SK-N-SH (cell line): ENCODE measurements at regions not wholly inside any gene's neighbourhood (a gene's known extent, or its start where the extent isn't known, plus 50 kb on each side); places are given as distances from the start of the nearest gene placed in this dataset.

Experiments used
- CTCF ChIA-PET: fragments of 300-600, 350-600 bp; formaldehyde crosslinking; extraction: SDS; loops from one replicate; lab custom pipeline; 2021; lab: Yijun Ruan, JAX
- POLR2A ChIA-PET: fragments of 350-600 bp; sonication (Branson Sonifier 250); formaldehyde crosslinking; extraction: SDS; loops from one replicate; lab custom pipeline; 2020; ENCODE audit warnings: antibody characterized with exemption, inconsistent platforms; lab: Yijun Ruan, JAX
- DNase-seq: peaks from one replicate; pipeline ENCODE4 v3.0.0; 2012
- H2AFZ ChIP-seq: fragments of 200-600 bp; sonication (generic); 2 replicates; pipeline ENCODE4 v1.8.1; 2016; ENCODE audit warnings: antibody characterized with exemption, mild to moderate bottlenecking, low read depth
- H3F3A ChIP-seq: fragments of 200-600 bp; sonication (generic); replicated peaks from 2 replicates; pipeline ENCODE3; 2016; ENCODE audit warnings: antibody characterized with exemption, mild to moderate bottlenecking; ENCODE audit not compliant: insufficient read depth
- H3K27ac ChIP-seq, 2 experiments: fragments of 200-500 bp in 1 of 2; fragments of 200-600 bp in 1 of 2; sonication (Bioruptor generic) in 1 of 2; sonication (generic), shearing (Covaris generic) in 1 of 2; 2 replicates each; pipeline versions ENCODE4 v1.5.1 to v1.6.1; 2014 to 2016; ENCODE audit warnings: low read depth in 2 of 2, inconsistent platforms in 1 of 2, low read length in 1 of 2, mild to moderate bottlenecking in 1 of 2, mixed read lengths in 1 of 2
- H3K27me3 ChIP-seq: fragments of 200-600 bp; sonication (generic), shearing (Covaris generic); 2 replicates; pipeline ENCODE4 v1.6.1; 2016; ENCODE audit warnings: mixed run types; ENCODE audit not compliant: insufficient read depth
- H3K36me3 ChIP-seq, 2 experiments: fragments of 200-500 bp in 1 of 2; fragments of 200-600 bp in 1 of 2; sonication (Bioruptor generic) in 1 of 2; sonication (generic) in 1 of 2; replicated peaks in 1 of 2; 2 replicates each; pipeline versions ENCODE3 to v1.5.1; 2014 to 2016; ENCODE audit warnings: low read length in 1 of 2, mild to moderate bottlenecking in 1 of 2; ENCODE audit not compliant: insufficient read depth in 2 of 2, control insufficient read depth in 1 of 2
- H3K4me1 ChIP-seq, 2 experiments: fragments of 200-500 bp in 1 of 2; fragments of 200-600 bp in 1 of 2; sonication (Bioruptor generic) in 1 of 2; sonication (generic), shearing (Covaris generic) in 1 of 2; 2 replicates each; pipeline versions ENCODE4 v1.5.1 to v1.6.1; 2014 to 2016; ENCODE audit warnings: low read depth in 1 of 2, low read length in 1 of 2, mixed run types in 1 of 2; ENCODE audit not compliant: insufficient read depth in 2 of 2, control insufficient read depth in 1 of 2
- H3K4me2 ChIP-seq: fragments of 200-600 bp; sonication (generic), shearing (Covaris generic); 2 replicates; pipeline ENCODE4 v1.6.1; 2017; ENCODE audit warnings: mixed run types
- H3K4me3 ChIP-seq, 2 experiments: fragments of 200-500 bp in 1 of 2; fragments of 200-600 bp in 1 of 2; sonication (Bioruptor generic) in 1 of 2; sonication (generic), shearing (Covaris generic) in 1 of 2; 2 replicates each; pipeline versions ENCODE4 v1.5.1 to v1.8.1; 2014 to 2016; ENCODE audit warnings: low read depth in 2 of 2, inconsistent platforms in 1 of 2, low read length in 1 of 2, mild to moderate bottlenecking in 1 of 2, mixed read lengths in 1 of 2, moderate library complexity in 1 of 2
- H3K79me2 ChIP-seq: fragments of 200-600 bp; sonication (generic); 2 replicates; pipeline ENCODE4 v1.8.1; 2017; ENCODE audit warnings: mild to moderate bottlenecking; ENCODE audit not compliant: insufficient read depth
- H3K9ac ChIP-seq: fragments of 200-600 bp; sonication (generic); 2 replicates; pipeline ENCODE4 v1.6.1; 2017; ENCODE audit warnings: mixed run types
- H3K9me2 ChIP-seq: fragments of 200-600 bp; sonication (generic); 2 replicates; pipeline ENCODE4 v1.6.1; 2017; ENCODE audit warnings: mixed run types
- H3K9me3 ChIP-seq: fragments of 200-600 bp; sonication (generic); 2 replicates; pipeline ENCODE4 v1.6.1; 2017; ENCODE audit warnings: mixed run types, mild to moderate bottlenecking, moderate library complexity
- H4K20me1 ChIP-seq: fragments of 200-600 bp; sonication (generic); 2 replicates; pipeline ENCODE4 v1.6.1; 2017; ENCODE audit warnings: mild to moderate bottlenecking, mixed run types; ENCODE audit not compliant: insufficient read depth
- FOSL2 ChIP-seq: IDR thresholded peaks from 2 replicates; pipeline ENCODE4 v1.4.0; 2012; ENCODE audit warnings: low read depth, mild to moderate bottlenecking, moderate library complexity, borderline replicate concordance
- FOXJ3 ChIP-seq: sonication (generic); formaldehyde crosslinking; IDR thresholded peaks from 2 replicates; pipeline ENCODE4 v1.5.1; 2020; ENCODE audit warnings: mild to moderate bottlenecking, missing genetic modification reagents
- FOXM1 ChIP-seq: IDR thresholded peaks from 2 replicates; pipeline ENCODE4 v1.4.0; 2012; ENCODE audit warnings: low read depth, mild to moderate bottlenecking
- GATA2 ChIP-seq: sonication (generic); formaldehyde crosslinking; IDR thresholded peaks from 2 replicates; pipeline ENCODE4 v1.5.0; 2020; ENCODE audit warnings: mild to moderate bottlenecking, missing genetic modification reagents
- JUND ChIP-seq: IDR thresholded peaks from 2 replicates; pipeline ENCODE4 v1.4.0; 2012
- MEF2A ChIP-seq: IDR thresholded peaks from 2 replicates; pipeline ENCODE4 v1.4.0; 2012; ENCODE audit warnings: low read depth, borderline replicate concordance
- MXI1 ChIP-seq: IDR thresholded peaks from 2 replicates; pipeline ENCODE4 v1.6.1; 2012; ENCODE audit warnings: mild to moderate bottlenecking, low read depth, low read length, improper control_type of control experiment
- NFIC ChIP-seq: IDR thresholded peaks from 2 replicates; pipeline ENCODE4 v1.4.0; 2012; ENCODE audit warnings: borderline replicate concordance
- NRF1 ChIP-seq: IDR thresholded peaks from 2 replicates; pipeline ENCODE4 v1.6.1; 2012; ENCODE audit warnings: low read depth, mild to moderate bottlenecking, low read length
- RXRA ChIP-seq: IDR thresholded peaks from 2 replicates; pipeline ENCODE4 v1.4.0; 2012; ENCODE audit warnings: low read depth, mild to moderate bottlenecking, borderline replicate concordance
- SIN3A ChIP-seq: IDR thresholded peaks from 2 replicates; pipeline ENCODE4 v1.6.1; 2012; ENCODE audit warnings: low read depth, mild to moderate bottlenecking, low read length, moderate library complexity, borderline replicate concordance
- SMC3 ChIP-seq: IDR thresholded peaks from 2 replicates; pipeline ENCODE4 v1.6.1; 2012; ENCODE audit warnings: low read depth, low read length, improper control_type of control experiment
- TCF12 ChIP-seq: IDR thresholded peaks from 2 replicates; pipeline ENCODE4 v1.4.0; 2012
- YY1 ChIP-seq: IDR thresholded peaks from 2 replicates; pipeline ENCODE4 v1.4.0; 2012; ENCODE audit warnings: low read depth, mild to moderate bottlenecking
- WGBS: methylation state at CpG from one replicate; pipeline ENCODE4 v1.1.6; 2017; ENCODE audit warnings: low lambda C conversion rate; 5-methylcytosine and 5-hydroxymethylcytosine counted together
- TF ChIP-seq, protein P1 (sequence below): fragments of 150-350 bp; IDR thresholded peaks from 2 replicates; pipeline ENCODE4 v1.6.1; 2016; ENCODE audit warnings: mild to moderate bottlenecking, low read depth, low read length
- TF ChIP-seq, protein P2 (sequence below): IDR thresholded peaks from 2 replicates; pipeline ENCODE4; 2012
- TF ChIP-seq, protein P3 (sequence below): IDR thresholded peaks from 2 replicates; pipeline ENCODE4 v1.4.0; 2012; ENCODE audit warnings: low read depth
- TF ChIP-seq, protein P4 (sequence below): fragments of 150-350 bp; IDR thresholded peaks from 2 replicates; pipeline ENCODE4 v1.6.1; 2017; ENCODE audit warnings: antibody characterized with exemption, low read length, low read depth, borderline replicate concordance
- TF ChIP-seq, protein P5 (sequence below): IDR thresholded peaks from 2 replicates; pipeline ENCODE4 v1.4.0; 2012; ENCODE audit warnings: low read depth, borderline replicate concordance
- TF ChIP-seq, protein P6 (sequence below): IDR thresholded peaks from 2 replicates; pipeline ENCODE4 v1.6.1; 2012; ENCODE audit warnings: mild to moderate bottlenecking, low read depth, low read length, moderate library complexity

DNA sequence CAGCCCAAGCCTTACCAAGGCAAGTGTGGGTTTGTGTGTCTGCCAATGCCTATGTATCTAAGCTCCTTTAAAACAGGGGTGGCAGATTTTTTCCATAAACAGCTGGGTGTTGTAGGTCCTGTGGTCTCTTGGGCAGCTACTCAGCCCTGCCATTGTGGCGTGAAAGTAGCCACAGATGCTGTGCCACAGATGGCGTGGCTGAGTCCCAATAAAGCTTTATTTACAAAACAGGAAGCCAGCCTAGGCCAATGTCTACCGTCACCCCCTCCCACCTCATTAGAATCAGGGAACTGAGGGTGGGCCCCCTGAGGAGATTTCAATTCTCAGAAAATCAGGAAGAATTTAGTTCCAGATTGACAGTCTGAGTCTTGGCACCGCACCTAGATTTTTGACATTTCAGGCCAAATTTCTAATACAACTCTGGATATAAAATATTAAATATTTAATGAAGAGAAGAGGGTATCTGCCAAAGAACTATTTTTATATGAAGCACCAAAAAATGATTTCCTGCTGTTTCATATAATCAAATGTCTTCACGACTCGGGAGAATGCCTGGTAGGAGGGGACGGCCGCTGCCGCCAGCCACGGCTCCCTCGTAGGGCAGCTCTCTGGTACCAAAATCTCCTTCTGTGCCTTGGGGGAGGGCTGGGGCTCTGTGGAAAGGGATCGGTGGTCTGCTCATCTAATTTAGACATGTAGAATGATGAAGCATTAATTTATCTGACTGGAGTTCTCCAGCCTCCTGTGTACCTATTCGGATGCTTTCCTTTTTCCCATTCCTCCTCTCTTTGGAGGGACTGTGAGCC is 420.9 kb downstream of the IRX2 start:
- Histone ChIP-seq H3K79me2 (no peaks in the 10 kb centered on the region), H3K4me3 (no peak overlapping the region), H3K4me2 (no peak overlapping the region), H3K27me3 (peaks cover 19% of the 10 kb centered on the region; the same call in 1 of the 2 replicates), H2AFZ (no peak overlapping the region), H3K9me2 (no peaks in the 10 kb centered on the region), H3K9me3 (no peaks in the 10 kb centered on the region), H3F3A (no peaks in the 10 kb centered on the region), H3K36me3 (no peaks in the 10 kb centered on the region), H3K9ac (no peak overlapping the region), H4K20me1 (no peaks in the 10 kb centered on the region), H3K4me1 (no peaks in the 10 kb centered on the region), H3K27ac (no peak overlapping the region)
- ChIA-PET CTCF (no interaction called here), POLR2A (no interaction called here)
- 8% methylated on average over 13 of the region's 13 CpGs for WGBS
- no peak for DNase-seq
- TF ChIP-seq, protein P1, sequence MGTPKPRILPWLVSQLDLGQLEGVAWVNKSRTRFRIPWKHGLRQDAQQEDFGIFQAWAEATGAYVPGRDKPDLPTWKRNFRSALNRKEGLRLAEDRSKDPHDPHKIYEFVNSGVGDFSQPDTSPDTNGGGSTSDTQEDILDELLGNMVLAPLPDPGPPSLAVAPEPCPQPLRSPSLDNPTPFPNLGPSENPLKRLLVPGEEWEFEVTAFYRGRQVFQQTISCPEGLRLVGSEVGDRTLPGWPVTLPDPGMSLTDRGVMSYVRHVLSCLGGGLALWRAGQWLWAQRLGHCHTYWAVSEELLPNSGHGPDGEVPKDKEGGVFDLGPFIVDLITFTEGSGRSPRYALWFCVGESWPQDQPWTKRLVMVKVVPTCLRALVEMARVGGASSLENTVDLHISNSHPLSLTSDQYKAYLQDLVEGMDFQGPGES: no peak
- no peak for TF ChIP-seq FOXM1
- TF ChIP-seq, protein P2, sequence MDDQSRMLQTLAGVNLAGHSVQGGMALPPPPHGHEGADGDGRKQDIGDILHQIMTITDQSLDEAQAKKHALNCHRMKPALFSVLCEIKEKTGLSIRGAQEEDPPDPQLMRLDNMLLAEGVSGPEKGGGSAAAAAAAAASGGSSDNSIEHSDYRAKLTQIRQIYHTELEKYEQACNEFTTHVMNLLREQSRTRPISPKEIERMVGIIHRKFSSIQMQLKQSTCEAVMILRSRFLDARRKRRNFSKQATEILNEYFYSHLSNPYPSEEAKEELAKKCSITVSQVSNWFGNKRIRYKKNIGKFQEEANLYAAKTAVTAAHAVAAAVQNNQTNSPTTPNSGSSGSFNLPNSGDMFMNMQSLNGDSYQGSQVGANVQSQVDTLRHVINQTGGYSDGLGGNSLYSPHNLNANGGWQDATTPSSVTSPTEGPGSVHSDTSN: no peak
- TF ChIP-seq RXRA: no peak
- no peak for TF ChIP-seq FOSL2
- TF ChIP-seq SMC3: no peak
- TF ChIP-seq NRF1: no peak
- TF ChIP-seq FOXJ3 (CRISPR knock-in tag): no peak
- TF ChIP-seq JUND: no peak
- no peak for TF ChIP-seq SIN3A
- TF ChIP-seq, protein P3, sequence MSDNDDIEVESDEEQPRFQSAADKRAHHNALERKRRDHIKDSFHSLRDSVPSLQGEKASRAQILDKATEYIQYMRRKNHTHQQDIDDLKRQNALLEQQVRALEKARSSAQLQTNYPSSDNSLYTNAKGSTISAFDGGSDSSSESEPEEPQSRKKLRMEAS: no peak
- TF ChIP-seq, protein P4, sequence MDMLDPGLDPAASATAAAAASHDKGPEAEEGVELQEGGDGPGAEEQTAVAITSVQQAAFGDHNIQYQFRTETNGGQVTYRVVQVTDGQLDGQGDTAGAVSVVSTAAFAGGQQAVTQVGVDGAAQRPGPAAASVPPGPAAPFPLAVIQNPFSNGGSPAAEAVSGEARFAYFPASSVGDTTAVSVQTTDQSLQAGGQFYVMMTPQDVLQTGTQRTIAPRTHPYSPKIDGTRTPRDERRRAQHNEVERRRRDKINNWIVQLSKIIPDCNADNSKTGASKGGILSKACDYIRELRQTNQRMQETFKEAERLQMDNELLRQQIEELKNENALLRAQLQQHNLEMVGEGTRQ: no peak
- no peak for TF ChIP-seq YY1
- TF ChIP-seq MXI1: no peak
- TF ChIP-seq NFIC: no peak
- TF ChIP-seq, protein P5, sequence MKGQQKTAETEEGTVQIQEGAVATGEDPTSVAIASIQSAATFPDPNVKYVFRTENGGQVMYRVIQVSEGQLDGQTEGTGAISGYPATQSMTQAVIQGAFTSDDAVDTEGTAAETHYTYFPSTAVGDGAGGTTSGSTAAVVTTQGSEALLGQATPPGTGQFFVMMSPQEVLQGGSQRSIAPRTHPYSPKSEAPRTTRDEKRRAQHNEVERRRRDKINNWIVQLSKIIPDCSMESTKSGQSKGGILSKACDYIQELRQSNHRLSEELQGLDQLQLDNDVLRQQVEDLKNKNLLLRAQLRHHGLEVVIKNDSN: no peak
- TF ChIP-seq, protein P6, sequence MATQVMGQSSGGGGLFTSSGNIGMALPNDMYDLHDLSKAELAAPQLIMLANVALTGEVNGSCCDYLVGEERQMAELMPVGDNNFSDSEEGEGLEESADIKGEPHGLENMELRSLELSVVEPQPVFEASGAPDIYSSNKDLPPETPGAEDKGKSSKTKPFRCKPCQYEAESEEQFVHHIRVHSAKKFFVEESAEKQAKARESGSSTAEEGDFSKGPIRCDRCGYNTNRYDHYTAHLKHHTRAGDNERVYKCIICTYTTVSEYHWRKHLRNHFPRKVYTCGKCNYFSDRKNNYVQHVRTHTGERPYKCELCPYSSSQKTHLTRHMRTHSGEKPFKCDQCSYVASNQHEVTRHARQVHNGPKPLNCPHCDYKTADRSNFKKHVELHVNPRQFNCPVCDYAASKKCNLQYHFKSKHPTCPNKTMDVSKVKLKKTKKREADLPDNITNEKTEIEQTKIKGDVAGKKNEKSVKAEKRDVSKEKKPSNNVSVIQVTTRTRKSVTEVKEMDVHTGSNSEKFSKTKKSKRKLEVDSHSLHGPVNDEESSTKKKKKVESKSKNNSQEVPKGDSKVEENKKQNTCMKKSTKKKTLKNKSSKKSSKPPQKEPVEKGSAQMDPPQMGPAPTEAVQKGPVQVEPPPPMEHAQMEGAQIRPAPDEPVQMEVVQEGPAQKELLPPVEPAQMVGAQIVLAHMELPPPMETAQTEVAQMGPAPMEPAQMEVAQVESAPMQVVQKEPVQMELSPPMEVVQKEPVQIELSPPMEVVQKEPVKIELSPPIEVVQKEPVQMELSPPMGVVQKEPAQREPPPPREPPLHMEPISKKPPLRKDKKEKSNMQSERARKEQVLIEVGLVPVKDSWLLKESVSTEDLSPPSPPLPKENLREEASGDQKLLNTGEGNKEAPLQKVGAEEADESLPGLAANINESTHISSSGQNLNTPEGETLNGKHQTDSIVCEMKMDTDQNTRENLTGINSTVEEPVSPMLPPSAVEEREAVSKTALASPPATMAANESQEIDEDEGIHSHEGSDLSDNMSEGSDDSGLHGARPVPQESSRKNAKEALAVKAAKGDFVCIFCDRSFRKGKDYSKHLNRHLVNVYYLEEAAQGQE: no peak
- no peak for TF ChIP-seq MEF2A
- TF ChIP-seq TCF12: no peak
- TF ChIP-seq GATA2 (CRISPR knock-in tag): no peak
